IPS DF 19.7 (cell line): ENCODE measurements at regions not wholly inside any gene's neighbourhood (a gene's known extent, or its start where the extent isn't known, plus 50 kb on each side); places are given as distances from the start of the nearest gene placed in this dataset.

ENCODE experiments used
- DNase-seq: peaks from one replicate; pipeline ENCODE4 v3.0.0-alpha.2; 2013; ENCODE audit warnings: low read depth, low spot score

- no peak for DNase-seq
Measured at GRCh38 chr6:14635934-14636591, 518.5 kb downstream of the CD83 start.

GRCh38 chr6:14638435-14638905, 520.9 kb downstream of the CD83 start:
- DNase-seq = no peak

- DNase-seq = no peak
Measured at GRCh38 chr6:14638906-14639761, 521.6 kb downstream of the CD83 start.

GRCh38 chr6:14639983-14640599, 522.5 kb downstream of the CD83 start:
- peak; percentile 67 for DNase-seq

- no peak for DNase-seq
Measured at GRCh38 chr6:14640631-14641030, 523.1 kb downstream of the CD83 start.

- DNase-seq = no peak
Measured at GRCh38 chr6:14641423-14642135, 524.0 kb downstream of the CD83 start.

- no peak for DNase-seq
Measured at GRCh38 chr6:14642136-14642505, 524.5 kb downstream of the CD83 start.

GRCh38 chr6:14642842-14643241, 525.3 kb downstream of the CD83 start:
- no peak for DNase-seq

- DNase-seq = no peak
Measured at GRCh38 chr6:14644381-14644780, 526.8 kb downstream of the CD83 start.

GRCh38 chr6:14645221-14645620, 527.6 kb downstream of the CD83 start:
- DNase-seq = no peak

GRCh38 chr6:14645841-14646240, 528.3 kb downstream of the CD83 start:
- DNase-seq = no peak

GRCh38 chr6:14646371-14646770, 528.8 kb downstream of the CD83 start:
- no peak for DNase-seq

- no peak for DNase-seq
Measured at GRCh38 chr6:14647357-14647756, 529.8 kb downstream of the CD83 start.

- no peak for DNase-seq
Measured at GRCh38 chr6:14652536-14652935, 535.0 kb downstream of the CD83 start.

- no peak for DNase-seq
Measured at GRCh38 chr6:14655201-14656061, 537.9 kb downstream of the CD83 start.

- DNase-seq = no peak
Measured at GRCh38 chr6:14656078-14656521, 538.5 kb downstream of the CD83 start.

GRCh38 chr6:14656649-14657048, 539.1 kb downstream of the CD83 start:
- DNase-seq = no peak

- no peak for DNase-seq
Measured at GRCh38 chr6:14658030-14658429, 540.5 kb downstream of the CD83 start.

GRCh38 chr6:14658886-14659561, 541.5 kb downstream of the CD83 start:
- no peak for DNase-seq

GRCh38 chr6:14659841-14660240, 542.3 kb downstream of the CD83 start:
- no peak for DNase-seq
